ENCODE measurements at regions not wholly inside any gene's neighbourhood (a gene's known extent, or its start where the extent isn't known, plus 50 kb on each side); places are given as distances from the start of the nearest gene placed in this dataset.
"Not testable (repeated sequence)": the region's sequence is repeated elsewhere in the genome, so short reads cannot be mapped to it uniquely, and the experiment has no call there.

DNA sequence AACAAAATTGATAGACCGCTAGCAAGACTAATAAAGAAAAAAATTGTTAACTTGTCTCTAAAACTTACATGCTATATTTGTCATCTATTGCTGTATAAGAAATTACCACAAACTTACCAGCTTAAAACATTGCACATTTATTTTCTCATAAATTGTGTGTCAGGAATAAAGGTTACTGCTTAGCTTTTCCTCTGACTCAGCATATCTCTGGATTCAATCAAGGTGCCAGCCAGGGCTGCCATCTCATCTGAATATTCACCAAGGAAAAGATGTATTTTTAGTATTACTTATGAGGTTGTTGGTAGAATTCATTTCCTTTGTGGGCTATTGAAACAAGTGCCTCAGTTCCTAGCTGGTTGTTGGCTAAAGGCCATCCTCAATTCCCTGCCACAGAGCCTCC, 912.6 kb upstream of the NEGR1 start:
- Histone ChIP-seq H3K4me1 (replicated peaks in 1 of 2) (no peaks in the 10 kb centered on the region), H3K27ac (no peak overlapping the region), H3K4me3 (no peak overlapping the region)
- 100% methylated on average over 1 of the region's 1 CpG; no CpG with 5 or more reads in 8 of the 10 experiments for WGBS, 10 experiments
- in situ Hi-C loops (cut with MboI; ENCODE audit: low pct_unique_long_range_greater_than_20kb in 2 of 9, low sequenced_read_pairs in 9 of 9, unreplicated experiment in 9 of 9), result no loop called here
- no peak for ATAC-seq (replicated peaks in 6 of 8)

- in situ Hi-C loops (cut with MboI; ENCODE audit: low pct_unique_long_range_greater_than_20kb in 2 of 9, low sequenced_read_pairs in 9 of 9, unreplicated experiment in 9 of 9); H3K4me1 ChIP-seq (replicated peaks in 1 of 2); H3K27ac ChIP-seq; ATAC-seq (replicated peaks in 6 of 8); H3K4me3 ChIP-seq: not testable (repeated sequence)
- 29 to 100% (median 71%) methylated on average over 1 to 2 of the region's 2 CpGs; no CpG with 5 or more reads in 2 of the 10 experiments for WGBS, 10 experiments
Measured at GRCh38 chr1:73183581-73183980, 901.2 kb upstream of the NEGR1 start.

GRCh38 chr1:73181190-73181540, 898.8 kb upstream of the NEGR1 start:
- ATAC-seq (replicated peaks in 6 of 8), result no peak
- WGBS, 10 experiments, result 40 to 93% (median 87%) methylated on average over 1 to 4 of the region's 13 CpGs; no CpG with 5 or more reads in 6 of the 10 experiments
- Histone ChIP-seq H3K4me3 (no peak overlapping the region), H3K4me1 (replicated peaks in 1 of 2) (no peaks in the 10 kb centered on the region), H3K27ac (no peak overlapping the region)
- in situ Hi-C loops (cut with MboI; ENCODE audit: low pct_unique_long_range_greater_than_20kb in 2 of 9, low sequenced_read_pairs in 9 of 9, unreplicated experiment in 9 of 9), result no loop called here

- Histone ChIP-seq H3K4me1 (replicated peaks in 1 of 2) (no peaks in the 10 kb centered on the region), H3K4me3 (no peak overlapping the region), H3K27ac (no peak overlapping the region)
- ATAC-seq (replicated peaks in 6 of 8), result peak in 1 of 8 experiments; percentile 94
- WGBS, 10 experiments, result 0 to 100% (median 88%) methylated on average over 1 to 7 of the region's 10 CpGs; no CpG with 5 or more reads in 5 of the 10 experiments
- in situ Hi-C loops (cut with MboI; ENCODE audit: low pct_unique_long_range_greater_than_20kb in 2 of 9, low sequenced_read_pairs in 9 of 9, unreplicated experiment in 9 of 9), result no loop called here
Measured at GRCh38 chr1:73180397-73181189, 898.3 kb upstream of the NEGR1 start.

- H3K4me3 ChIP-seq, result no peak overlapping the region
- in situ Hi-C loops (cut with MboI; ENCODE audit: low pct_unique_long_range_greater_than_20kb in 2 of 9, low sequenced_read_pairs in 9 of 9, unreplicated experiment in 9 of 9), result no loop called here
- ATAC-seq (replicated peaks in 6 of 8), result no peak
- H3K4me1 ChIP-seq (replicated peaks in 1 of 2), result peaks cover 0 to 11% of the 10 kb centered on the region in 2 donors
- WGBS, 10 experiments, result 28 to 80% (median 43%) methylated on average over 1 to 2 of the region's 2 CpGs; no CpG with 5 or more reads in 3 of the 10 experiments
- no peak overlapping the region for H3K27ac ChIP-seq
Measured at GRCh38 chr1:73176902-73177301, 894.6 kb upstream of the NEGR1 start.

- H3K27ac ChIP-seq, result peak overlapping the region in 1 of 2 donors; percentile 16
- peak in 4 of 8 experiments; percentile 58 to 89 (median 66) for ATAC-seq (replicated peaks in 6 of 8)
- H3K4me3 ChIP-seq, result no peak overlapping the region
- WGBS, 10 experiments, result 0 to 100% (median 40%) methylated on average over 1 to 2 of the region's 2 CpGs; no CpG with 5 or more reads in 1 of the 10 experiments
- in situ Hi-C loops (cut with MboI; ENCODE audit: low pct_unique_long_range_greater_than_20kb in 2 of 9, low sequenced_read_pairs in 9 of 9, unreplicated experiment in 9 of 9), result no loop called here
- peaks cover 0 to 25% of the 10 kb centered on the region in 2 donors for H3K4me1 ChIP-seq (replicated peaks in 1 of 2)
Measured at GRCh38 chr1:73167009-73167657, 884.8 kb upstream of the NEGR1 start.

DNA sequence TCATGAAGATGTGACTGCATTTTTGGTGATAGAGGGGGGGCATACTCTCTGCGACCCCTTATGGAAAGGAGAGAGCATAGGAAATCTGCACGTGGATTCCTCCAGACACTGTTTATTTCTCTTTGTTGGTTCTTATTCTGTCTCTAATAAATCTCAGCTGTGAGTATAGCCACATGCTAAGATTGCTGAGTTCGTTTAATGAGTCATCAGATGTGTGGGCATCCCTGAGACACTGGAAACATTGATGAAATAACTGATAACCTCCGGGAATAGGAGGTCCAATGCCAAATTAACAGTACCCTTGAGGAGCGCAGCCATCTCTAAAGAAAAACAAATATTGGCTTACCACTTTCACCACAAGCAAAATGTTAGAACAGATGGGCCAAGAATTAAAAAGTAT, 880.2 kb upstream of the NEGR1 start:
- Histone ChIP-seq H3K4me3 (no peak overlapping the region), H3K4me1 (replicated peaks in 1 of 2) (peaks cover 4 to 14% of the 10 kb centered on the region in 2 donors), H3K27ac (no peak overlapping the region)
- ATAC-seq (replicated peaks in 6 of 8), result peak in 5 of 8 experiments; percentile 59 to 83 (median 65)
- in situ Hi-C loops (cut with MboI; ENCODE audit: low pct_unique_long_range_greater_than_20kb in 2 of 9, low sequenced_read_pairs in 9 of 9, unreplicated experiment in 9 of 9), result no loop called here
- 0 to 76% (median 57%) methylated on average over 1 to 5 of the region's 5 CpGs; no CpG with 5 or more reads in 3 of the 10 experiments for WGBS, 10 experiments

DNA sequence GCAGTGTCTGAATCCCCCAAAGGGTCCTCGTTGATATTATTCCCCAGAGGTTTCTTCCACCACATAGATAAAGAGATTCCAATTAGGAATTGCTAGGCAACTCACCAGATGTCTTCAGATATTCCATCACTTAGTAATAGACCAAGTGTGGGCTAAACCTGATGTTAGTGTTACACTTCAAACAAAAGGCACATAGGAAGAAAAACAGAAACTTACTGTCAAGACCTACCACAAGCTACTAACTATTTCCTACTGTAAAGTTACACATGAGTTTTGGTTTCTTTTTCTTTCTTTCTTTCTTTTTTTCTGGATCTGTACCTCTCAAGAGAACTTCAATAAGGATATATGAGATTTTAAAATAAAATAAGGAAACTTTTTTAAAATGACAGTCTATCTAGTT, 879.1 kb upstream of the NEGR1 start:
- no peak for ATAC-seq (replicated peaks in 6 of 8)
- H3K4me1 ChIP-seq (replicated peaks in 1 of 2), result peaks cover 2 to 4% of the 10 kb centered on the region in 2 donors
- no peak overlapping the region for H3K27ac ChIP-seq
- in situ Hi-C loops (cut with MboI; ENCODE audit: low pct_unique_long_range_greater_than_20kb in 2 of 9, low sequenced_read_pairs in 9 of 9, unreplicated experiment in 9 of 9), result no loop called here
- H3K4me3 ChIP-seq, result no peak overlapping the region
- WGBS, 10 experiments, result 0 to 63% (median 47%) methylated on average over 1 of the region's 1 CpG; no CpG with 5 or more reads in 3 of the 10 experiments

- in situ Hi-C loops (cut with MboI; ENCODE audit: low pct_unique_long_range_greater_than_20kb in 2 of 9, low sequenced_read_pairs in 9 of 9, unreplicated experiment in 9 of 9), result no loop called here
- no peak overlapping the region for H3K27ac ChIP-seq
- WGBS, 10 experiments, result 79 to 100% (median 87%) methylated on average over 1 of the region's 1 CpG; no CpG with 5 or more reads in 6 of the 10 experiments
- no peak overlapping the region for H3K4me3 ChIP-seq
- ATAC-seq (replicated peaks in 6 of 8), result no peak
- peaks cover 0 to 4% of the 10 kb centered on the region in 2 donors for H3K4me1 ChIP-seq (replicated peaks in 1 of 2)
Measured at GRCh38 chr1:73160759-73161158, 878.4 kb upstream of the NEGR1 start.

GRCh38 chr1:73144311-73144710, 862.0 kb upstream of the NEGR1 start:
- Histone ChIP-seq H3K4me3 (no peak overlapping the region), H3K4me1 (replicated peaks in 1 of 2) (no peaks in the 10 kb centered on the region), H3K27ac (no peak overlapping the region)
- ATAC-seq (replicated peaks in 6 of 8), result no peak
- in situ Hi-C loops (cut with MboI; ENCODE audit: low pct_unique_long_range_greater_than_20kb in 2 of 9, low sequenced_read_pairs in 9 of 9, unreplicated experiment in 9 of 9), result no loop called here

- in situ Hi-C loops (cut with MboI; ENCODE audit: low pct_unique_long_range_greater_than_20kb in 2 of 9, low sequenced_read_pairs in 9 of 9, unreplicated experiment in 9 of 9), result no loop called here
- no peak overlapping the region for H3K4me3 ChIP-seq
- no peak overlapping the region for H3K27ac ChIP-seq
- H3K4me1 ChIP-seq (replicated peaks in 1 of 2), result peaks cover 0 to 17% of the 10 kb centered on the region in 2 donors
- peak in 5 of 8 experiments; percentile 24 to 85 (median 73) for ATAC-seq (replicated peaks in 6 of 8)
Measured at GRCh38 chr1:73136975-73137374, 854.6 kb upstream of the NEGR1 start.

DNA sequence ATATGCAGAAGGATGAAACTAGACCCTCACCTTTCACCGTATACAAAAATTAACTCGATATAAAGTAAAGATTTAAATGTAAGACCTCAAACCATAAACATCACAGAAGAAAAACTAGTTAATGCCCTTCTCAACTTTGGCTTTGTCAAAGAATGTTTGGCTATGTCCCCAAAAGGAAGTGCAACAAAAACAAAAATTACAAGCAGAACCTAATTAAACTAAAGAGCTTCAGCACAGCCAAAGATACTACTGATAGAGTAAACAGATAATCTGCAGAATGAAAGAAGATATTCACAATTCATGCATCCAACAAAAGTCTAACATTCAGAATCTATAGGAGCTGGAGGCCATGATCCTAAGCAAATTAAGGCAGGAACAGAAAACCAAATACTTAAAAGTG, 824.6 kb upstream of the NEGR1 start:
- ATAC-seq (replicated peaks in 6 of 8), result no peak
- in situ Hi-C loops (cut with MboI; ENCODE audit: low pct_unique_long_range_greater_than_20kb in 2 of 9, low sequenced_read_pairs in 9 of 9, unreplicated experiment in 9 of 9), result no loop called here
- H3K4me1 ChIP-seq (replicated peaks in 1 of 2), result no peaks in the 10 kb centered on the region
- H3K4me3 ChIP-seq, result no peak overlapping the region
- H3K27ac ChIP-seq, result no peak overlapping the region
- 10 to 97% (median 90%) methylated on average over 2 of the region's 2 CpGs; no CpG with 5 or more reads in 1 of the 10 experiments for WGBS, 10 experiments

DNA sequence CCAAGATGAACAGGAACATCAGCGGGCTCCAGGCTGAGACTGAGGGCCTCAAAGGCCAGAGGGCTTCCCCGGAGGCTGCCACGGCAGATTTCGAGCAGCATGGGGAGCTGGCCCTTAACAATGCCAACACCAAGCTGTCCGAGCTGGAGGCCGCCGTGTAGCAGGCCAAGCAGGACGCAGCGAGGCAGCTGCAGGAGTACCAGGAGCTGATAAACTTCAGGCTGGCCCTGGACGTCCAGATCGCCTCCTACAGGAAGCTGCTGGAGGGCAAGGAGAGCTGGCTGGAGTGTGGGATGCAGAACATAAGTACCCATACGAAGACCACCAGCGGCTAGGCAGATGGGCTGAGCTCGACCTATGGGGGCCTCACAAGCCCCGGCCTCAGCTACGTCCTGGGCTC, 823.4 kb upstream of the NEGR1 start:
- ATAC-seq (replicated peaks in 6 of 8), result no peak
- Histone ChIP-seq H3K4me3 (no peak overlapping the region), H3K4me1 (replicated peaks in 1 of 2) (no peaks in the 10 kb centered on the region), H3K27ac (no peak overlapping the region)
- WGBS, 10 experiments, result 40 to 94% (median 80%) methylated on average over 1 to 13 of the region's 16 CpGs; no CpG with 5 or more reads in 3 of the 10 experiments
- in situ Hi-C loops (cut with MboI; ENCODE audit: low pct_unique_long_range_greater_than_20kb in 2 of 9, low sequenced_read_pairs in 9 of 9, unreplicated experiment in 9 of 9), result no loop called here
